DMS 273 treated with DMSO at 0.1 percent for 48 hours (cell line): ENCODE measurements at regions not wholly inside any gene's neighbourhood (a gene's known extent, or its start where the extent isn't known, plus 50 kb on each side); places are given as distances from the start of the nearest gene placed in this dataset.
"Not testable (repeated sequence)": the region's sequence is repeated elsewhere in the genome, so short reads cannot be mapped to it uniquely, and the experiment has no call there.

Source experiments
- DNase-seq: peaks from one replicate; lab custom pipeline; 2025; lab: John Stamatoyannopoulos, UW

DNA sequence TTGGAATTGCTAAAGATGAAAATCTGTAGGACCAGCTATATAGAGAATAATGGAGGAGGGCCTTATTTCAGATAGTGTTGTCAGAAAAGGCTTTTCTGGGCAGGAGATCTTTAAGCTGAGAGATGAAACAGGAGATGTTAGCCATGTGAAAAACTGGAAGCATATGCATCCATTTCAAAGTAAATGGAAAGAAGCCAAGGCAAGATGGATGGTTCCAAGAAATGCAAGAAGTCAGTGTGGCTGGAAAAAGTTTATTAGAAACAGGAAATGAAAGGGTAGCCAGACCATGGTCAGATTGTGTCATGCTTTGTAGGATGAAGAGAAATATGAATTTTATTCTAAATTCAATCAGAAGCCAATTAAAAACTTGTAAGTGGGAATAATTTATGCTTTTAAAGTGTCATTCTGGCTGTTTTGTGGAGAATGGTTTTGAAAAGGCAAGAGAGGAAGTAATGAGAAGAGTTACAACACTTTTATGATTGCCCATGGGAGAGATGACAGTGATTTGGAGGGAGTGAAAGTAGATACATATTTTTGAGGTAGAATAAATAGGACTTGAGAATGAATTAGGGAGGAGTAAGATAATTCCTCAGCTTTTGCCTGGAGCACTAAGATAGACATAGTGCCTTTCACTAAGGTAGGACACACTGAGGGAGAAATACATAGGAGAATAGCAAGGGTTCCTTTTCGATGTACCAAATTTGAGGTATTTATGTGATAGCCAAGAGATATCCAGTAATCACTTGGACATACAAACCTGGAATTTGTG lies 620.1 kb downstream of the HTR1B start:
- DNase-seq: no peak

DNA sequence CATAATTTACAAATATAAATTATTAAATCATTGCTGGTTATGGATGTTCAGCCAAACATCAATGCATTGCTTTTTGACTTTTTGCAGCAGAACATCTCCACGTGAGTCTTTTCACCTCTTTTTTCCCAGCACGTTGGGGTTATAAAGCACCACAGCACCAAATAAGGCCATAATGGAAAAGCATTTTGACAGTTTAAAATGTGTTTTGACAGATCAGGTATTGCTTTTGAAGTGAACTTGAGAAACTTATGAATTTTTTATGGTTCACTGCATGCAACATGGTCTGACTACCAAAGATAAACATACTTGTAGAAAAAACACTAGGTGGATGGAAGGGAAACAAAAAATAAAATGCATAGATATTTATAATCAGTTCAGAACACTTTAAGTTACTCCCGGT lies 622.4 kb downstream of the HTR1B start:
- no peak for DNase-seq

DNA sequence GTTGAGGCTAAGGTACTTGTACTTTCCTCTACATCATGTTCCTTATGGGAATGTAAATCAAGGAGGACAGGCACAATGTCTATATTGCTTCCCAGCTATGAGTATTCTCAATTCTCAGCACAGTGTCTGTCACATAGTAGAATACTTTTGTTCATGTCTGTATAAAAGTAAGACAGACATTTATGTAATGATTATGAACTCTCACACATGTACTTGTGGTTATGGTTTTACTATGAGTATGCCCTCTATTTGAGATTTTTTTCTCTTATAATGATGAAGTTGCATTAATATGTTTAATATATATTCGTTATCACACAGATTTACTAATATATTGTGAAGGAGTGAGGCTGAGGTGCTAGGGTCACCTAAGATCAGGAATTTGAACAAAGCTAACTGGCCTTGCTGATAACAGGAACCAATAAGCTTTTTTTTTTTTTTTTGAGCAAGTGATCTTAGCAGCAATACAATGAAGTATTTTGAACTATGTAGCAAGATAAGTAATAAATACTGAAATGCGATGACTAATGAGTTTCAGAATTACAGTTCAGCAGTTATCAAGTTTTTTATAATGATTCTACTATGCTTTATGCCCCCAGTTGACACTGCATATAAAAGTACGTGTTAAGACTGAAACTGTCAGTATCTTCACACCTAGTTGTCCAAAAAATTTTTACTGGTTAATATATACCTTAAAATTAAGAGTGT lies 623.1 kb downstream of the HTR1B start:
- no peak for DNase-seq

DNA sequence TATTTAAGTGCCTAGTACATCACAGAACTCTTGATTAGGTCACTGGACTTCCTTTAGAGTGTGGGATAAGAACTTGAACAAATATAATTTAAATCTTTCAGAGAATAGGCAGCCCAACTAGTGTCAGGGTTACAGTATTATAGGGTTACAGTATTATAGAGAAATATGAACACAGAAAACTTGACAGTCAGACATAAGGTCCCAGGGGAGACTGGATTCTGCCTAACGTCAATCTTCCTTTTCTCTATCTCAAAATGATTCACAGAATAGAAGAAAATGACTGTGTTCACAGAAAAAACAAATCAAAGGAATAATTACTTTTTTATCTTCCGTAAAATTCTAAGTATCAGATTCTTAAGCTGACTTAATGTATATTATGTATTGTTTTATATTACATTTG lies 623.8 kb downstream of the HTR1B start:
- no peak for DNase-seq

DNA sequence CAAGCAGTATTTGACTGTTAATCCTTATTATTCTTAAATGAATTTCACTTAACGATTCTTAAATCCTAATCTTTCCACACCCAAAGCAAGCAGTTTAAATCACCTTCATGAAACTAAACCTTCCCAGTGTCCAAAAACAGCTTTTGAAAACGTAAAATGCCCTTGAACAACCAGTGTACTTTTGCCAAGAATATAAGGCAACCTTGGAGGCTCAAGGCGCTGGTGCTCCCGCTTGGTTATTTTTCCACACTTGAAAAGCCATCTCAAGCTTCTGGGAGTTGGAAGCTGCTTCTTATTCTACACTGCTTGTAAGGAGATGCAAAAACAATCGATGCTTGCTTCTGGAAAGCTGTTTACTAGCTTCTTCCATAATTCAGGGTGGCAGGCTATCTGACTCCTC lies 625.7 kb downstream of the HTR1B start:
- DNase-seq: no peak

DNA sequence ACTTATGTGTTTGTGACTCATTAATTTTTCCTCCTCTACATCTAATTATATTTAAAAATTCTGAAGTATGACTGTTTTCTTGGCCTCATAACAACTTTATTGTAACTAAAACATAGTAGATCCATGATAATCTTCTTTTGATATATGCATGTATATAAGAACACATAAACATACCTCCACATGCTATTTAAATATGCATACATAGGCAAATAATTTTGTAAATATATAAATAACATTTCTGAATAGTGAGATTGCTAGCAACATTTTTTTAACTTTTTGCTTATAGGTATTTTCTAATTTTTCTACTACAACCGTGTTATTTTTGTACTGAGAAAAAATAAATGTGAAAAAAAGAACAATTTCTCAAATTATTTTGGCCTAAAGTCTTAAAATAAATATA lies 627.6 kb downstream of the HTR1B start:
- no peak for DNase-seq

DNA sequence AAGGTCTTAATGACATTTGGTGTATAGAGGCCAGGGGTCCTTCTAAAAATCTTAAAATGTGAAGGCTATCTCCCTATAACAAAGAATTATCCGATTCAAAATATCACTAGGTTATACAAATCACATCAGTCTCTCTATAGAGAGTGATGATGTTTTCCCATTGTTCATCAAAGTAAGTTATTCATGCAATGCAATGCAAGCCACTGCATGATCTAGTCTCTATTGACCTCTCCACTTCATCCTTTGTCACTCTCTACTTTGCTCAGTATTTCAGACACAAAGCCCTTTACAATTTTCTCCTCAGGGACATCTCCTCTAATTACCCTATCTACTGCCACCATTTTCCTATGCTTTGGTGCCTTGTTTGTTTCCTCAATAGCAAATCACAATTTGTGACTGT lies 628.0 kb downstream of the HTR1B start:
- DNase-seq: no peak

DNA sequence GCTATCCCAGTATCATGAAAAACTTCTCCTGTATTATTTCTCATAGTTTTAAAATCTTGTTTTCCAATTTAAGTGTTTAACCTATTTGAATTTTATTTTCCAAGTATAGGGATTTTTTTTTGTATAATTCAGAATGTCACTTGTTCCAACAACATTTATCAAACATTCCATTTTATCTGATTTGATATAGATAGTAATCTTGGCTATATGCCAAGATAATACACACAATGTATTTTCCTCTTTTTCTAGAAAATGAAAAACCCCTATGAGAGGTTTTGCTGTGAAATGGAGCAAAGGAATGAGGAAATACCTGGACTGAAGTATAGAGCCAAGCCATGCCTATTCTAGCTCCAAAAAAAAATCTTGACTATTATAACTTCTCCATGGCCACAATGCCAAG lies 628.9 kb downstream of the HTR1B start:
- no peak for DNase-seq

DNA sequence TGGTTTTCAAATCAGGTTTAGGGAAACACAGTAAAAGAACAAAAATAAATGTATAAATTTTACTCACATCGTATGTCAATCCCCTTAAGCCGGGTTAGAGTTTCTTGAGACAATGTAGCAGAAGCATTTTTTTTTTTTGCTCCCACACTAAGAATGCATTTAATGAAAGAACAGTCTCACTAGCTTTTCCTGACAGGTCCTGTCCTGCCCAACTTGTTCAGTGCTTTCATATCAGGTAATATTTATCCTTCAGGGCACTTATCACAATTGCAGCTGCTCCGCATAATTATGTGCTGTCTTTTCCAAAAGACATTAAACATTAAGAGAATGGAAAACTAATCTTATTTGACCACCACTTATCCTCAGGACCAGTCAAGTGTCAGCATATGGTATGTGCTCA lies 632.0 kb downstream of the HTR1B start:
- DNase-seq: no peak

DNA sequence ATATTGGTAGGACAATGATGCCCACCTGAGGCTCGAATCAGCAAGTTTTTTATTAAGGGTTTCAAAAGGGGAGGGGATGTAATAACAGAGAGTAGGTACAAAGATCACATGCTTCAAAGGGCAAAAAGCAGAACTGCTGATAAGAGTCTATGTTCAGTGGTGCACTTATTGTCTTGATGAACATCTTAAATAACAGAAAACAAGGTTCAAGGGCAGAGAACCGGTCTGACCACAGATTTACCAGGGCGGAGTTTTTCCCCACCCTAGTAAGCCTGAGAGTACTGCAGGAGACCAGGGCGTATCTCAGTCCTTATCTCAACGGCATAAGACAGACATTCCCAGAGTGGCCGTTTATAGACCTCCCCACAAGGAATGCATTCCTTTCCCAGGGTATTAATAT lies 639.7 kb downstream of the HTR1B start:
- DNase-seq: not testable (repeated sequence)

DNA sequence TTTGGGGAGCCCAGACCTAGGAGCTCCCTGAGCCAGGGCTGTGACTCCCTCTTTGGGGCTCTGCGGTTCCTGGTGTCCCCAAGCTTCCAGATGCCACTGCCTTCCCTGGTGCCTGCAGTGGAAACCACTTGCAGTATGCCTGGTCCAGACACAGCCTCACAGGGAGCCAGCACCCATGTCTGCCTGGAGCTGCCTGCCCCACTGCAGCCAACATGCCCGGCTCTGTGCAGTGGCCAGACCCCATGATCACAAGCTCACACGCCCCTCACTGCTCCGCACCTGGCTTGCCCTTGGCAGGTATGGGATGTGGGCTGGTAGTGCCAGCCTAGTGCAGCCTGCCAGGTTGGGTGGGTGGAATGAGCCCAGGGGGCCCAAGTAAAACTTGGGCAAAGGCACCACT lies 644.8 kb downstream of the HTR1B start:
- no peak for DNase-seq

DNA sequence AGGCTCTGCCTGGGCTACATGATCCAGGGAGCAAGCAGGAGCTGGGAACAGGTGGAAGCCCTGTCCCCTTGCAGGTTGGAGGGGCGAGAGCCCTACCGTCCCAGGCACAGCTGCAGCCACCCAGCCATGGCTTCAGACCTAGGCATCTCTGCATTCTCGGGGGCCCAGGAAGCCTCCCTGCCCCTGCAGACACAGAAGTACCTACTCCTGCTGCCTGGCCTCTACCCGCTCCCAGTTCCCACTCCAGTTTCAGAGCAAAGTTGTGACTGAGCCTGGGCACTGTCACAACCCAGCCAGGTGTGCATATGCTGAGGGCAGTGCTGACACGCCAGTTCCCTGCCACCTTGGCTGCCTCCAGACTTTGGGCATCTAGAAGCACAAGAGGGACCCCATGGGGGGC lies 645.9 kb downstream of the HTR1B start:
- no peak for DNase-seq

DNA sequence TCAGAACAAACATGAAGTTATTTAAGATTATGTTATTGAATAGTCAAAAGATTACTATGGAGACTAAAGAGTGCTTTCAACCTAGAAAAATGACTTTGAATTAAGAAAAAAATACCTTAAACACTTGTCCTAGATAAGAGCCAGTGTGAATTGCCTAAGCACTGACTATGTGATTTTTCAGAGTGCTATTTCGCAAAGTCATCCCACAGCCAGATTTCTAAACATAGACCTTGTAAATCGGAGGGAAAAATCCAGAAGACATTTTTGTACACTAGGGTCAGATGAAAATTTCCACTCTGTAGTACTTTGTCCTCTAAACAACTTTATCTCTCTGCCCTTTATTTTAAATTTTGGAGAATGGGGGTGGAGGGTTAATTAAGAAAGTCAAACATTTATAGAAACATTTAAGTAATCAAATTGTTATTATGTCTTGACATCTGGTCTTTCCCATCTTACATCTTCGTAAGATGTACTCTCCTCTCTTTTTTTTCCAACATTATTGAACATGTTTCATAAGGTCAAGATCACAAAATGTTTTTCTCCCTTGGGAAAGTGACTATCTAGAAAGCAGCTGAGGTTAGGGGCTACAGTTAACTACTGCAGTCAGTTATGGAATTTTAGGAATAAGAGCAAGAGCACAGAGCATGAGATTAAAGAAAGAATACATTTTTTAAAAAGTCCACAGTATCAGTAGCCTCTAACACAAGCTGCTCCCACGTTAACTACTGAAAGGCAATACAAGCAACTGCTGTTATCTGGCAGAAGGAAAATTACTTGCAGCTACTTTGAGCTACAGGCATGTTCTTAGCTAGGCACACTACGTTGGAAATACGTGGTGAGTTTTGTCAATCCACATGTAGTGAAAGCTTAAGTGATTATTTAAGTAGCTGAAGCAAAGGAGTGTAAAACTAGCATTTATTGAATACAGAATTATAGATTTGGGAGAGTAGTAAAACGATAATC lies 648.5 kb downstream of the HTR1B start:
- DNase-seq: no peak

DNA sequence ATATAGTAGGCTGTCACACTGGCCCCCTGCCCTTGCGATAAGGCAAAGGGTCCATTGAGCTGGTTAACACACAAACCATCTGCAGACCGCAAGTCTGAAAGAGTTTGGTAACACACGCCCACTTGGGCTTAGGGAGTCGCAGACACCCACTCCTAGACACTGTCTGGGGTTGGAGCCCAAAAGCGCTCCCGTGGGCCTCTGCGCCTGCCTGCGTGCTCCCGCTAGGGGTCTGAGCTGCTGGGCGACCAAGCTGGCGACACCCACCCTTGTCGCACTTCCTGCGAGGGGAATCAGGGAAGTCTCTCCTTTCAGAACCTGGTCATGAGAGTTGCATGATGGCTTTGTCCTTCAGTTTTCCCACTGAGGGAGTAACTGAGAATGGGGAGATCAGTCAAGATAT lies 653.0 kb downstream of the HTR1B start:
- no peak for DNase-seq

DNA sequence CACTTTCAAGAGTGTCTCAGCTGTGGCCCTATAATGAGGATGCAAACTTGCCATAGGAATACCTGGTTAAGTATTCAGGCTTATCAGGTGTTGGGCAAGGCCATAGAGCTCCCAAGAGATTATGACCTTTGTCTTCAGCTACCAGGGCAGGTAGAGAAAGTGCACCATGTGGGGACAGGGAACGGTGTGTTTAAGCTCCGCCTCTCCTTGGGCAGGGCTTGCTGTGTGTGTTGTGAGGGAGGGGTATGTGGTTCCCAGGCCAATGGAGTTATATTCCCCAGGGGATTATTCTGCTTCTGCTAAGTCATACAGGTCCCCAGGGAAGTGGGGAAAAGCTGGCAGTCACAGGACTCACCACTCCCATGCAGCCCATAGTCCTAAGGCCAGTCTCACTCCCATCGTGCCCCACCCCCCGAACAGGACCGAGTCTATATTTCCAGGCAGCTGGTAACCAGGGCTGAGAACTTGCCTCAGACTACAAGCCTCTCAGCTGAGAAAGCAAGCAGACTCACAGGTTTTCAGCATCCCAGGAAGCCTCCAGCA lies 660.2 kb downstream of the HTR1B start:
- DNase-seq: no peak

DNA sequence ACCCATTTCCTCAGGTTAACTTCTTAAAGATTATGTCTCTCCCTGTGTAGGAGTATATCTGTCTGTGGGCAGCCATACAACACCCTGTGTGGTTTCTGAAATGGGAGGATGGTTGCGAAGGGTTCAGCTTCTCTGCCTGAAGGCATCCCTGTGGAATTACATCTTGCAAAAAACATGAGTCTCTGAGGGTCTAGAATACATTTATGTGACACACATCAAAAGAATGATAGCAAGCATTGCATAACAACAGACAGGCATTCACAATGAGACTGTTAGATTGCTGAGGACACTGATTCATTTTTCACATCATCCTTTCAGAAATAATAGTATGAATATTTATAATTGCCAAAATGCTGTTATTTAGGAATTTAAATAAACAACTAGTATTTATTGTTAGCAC lies 670.9 kb downstream of the HTR1B start:
- DNase-seq: no peak

DNA sequence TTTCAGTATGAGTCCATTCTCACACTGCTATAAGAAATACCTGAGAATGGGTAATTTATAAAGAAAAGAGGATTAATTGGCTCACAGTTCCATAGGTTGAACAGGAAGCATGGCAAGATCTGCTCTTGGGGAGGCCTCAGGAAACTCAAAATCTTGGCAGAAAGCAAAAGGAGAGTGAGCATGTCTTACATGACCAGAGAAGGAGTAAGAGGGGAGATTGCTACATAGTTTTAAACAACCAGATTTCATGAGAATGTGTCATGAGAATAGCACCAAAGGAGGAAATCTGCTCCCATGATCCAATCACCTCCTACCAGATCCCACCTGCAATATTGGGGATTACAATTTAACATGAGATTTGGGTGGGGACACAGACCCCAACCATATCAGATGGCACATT lies 672.4 kb downstream of the HTR1B start:
- no peak for DNase-seq

DNA sequence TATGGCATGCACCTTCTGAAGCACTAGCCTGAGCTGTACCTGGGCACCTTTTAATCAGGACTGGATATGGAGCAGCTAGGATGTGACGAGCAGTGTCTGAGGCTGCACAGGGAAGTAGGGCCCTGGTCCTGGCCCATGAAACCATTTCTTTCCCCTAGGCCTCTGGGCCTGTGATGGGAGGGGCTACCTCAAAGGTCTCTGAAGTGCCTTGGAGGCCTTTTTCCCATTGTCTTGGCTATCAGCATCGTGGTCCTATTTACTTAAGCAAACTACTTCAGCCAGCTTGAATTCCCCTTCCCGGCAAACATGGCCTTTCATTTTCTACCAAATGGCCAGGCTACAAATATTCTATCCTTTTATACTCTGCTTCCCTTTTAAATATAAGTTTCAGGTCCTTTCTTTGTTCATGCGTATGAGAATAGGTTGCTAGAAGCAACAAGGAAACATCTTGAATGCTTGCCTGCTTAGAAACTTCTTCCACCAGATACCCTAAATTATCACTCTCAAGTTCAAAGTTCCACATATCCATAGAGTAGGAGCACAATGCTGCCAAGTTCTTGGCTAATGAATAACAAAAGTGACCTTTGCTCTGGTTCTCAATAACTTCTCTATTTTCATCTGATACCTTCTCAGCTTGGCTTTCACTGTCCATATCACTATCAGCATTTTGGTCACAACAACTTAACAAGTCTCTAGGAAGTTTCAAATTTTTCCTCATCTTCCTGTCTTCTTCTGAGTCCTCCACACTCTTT lies 673.1 kb downstream of the HTR1B start:
- no peak for DNase-seq

DNA sequence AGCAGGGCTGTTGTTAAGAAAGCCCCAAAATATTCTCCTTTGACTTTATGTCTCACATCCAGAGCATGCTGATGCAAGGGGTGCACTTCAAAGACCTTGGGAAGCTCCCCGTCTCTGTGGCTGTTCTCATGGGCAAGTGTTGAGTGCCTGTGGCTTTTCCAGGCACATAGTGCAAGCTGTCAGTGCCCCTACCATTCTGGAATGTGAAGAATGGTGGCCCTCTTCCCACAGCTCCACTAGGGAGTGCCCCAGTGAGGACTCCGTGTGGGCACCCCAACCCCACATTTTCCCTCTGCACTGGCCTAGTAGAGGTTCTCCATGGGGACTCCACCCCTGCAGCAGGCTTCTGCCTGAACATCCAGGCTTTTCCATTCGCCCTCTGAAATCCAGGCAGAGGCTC lies 673.7 kb downstream of the HTR1B start:
- no peak for DNase-seq

DNA sequence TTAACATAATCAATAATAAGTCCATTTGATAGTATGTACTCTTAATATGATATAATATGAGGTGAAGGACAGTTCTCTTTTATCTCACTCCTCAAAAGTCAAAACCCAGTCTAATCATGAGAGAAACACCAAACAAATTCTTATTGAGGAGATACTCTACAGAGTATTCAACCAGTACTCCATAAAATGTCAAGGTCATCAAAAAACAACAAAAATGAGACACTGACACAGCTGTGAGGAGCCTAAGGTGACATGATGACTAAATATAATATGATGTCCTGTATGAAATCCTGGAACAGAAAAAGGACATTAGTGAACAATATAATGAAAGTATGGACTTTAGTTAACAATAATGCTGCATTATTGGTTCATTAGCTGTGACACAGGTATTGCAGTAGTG lies 675.1 kb downstream of the HTR1B start:
- DNase-seq: no peak

DNA sequence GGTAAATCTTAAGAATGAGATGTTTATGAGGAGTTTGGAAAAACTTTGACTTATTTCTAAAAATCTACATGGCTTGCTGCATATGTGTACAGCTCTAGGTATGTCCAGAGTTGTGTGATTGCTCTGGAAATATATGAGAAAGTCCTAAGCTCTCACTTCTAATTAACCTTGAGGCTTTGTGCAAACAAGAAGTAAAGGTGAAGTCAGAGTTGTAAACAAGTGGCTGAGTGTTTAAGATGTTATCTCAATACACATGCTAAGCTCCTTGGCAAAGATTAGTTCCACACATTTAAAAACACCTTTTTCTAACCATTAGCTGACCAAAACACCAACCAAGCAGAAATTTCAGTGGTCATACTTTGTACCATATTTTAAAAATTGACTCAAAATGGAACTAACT lies 684.2 kb downstream of the HTR1B start:
- DNase-seq: no peak

DNA sequence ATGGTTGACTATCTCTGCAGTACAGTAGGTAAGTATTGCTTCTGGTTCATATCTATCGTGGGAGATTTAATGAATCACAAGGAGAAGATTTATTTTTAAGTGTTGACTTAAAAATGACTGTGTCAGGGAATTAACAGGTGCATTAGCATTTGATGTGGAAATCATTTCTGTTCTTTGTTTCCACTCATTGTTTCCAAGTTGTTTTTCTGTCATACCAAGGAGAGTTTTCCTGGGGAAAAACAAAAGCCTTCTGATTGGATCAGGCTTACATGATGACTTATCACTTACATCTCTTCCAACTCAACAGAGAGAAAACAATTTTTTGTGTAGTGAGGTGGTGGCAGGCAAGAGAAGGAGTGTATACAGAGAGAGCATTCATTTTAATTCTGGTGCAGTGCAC lies 686.4 kb downstream of the HTR1B start:
- no peak for DNase-seq
